ENCODE measurements at regions not wholly inside any gene's neighbourhood (a gene's known extent, or its start where the extent isn't known, plus 50 kb on each side); places are given as distances from the start of the nearest gene placed in this dataset.

DNA sequence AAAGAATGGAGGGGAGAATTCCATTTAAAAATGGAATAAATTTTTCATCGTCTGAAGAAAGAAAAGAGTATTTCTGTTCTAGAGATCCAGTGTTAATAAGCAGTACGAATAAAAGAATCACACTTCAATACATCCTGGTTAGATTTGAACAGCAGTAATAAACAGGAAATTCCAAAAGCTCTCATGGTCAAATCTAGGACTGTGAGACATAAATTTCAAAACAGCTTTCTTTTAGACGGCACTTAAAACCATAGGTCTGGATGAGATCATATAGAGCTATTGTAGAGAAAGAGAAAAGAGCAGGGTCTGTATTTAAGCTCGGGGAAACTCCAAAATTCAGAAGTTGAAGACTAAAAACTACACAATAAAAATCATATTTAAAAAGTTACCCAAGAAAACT, 1006.9 kb upstream of the CTNND2 start:
- Mint-ChIP-seq H3K4me3 (no peak overlapping the region), H3K4me1 (no peaks in the 10 kb centered on the region), H3K27ac (no peak overlapping the region), H3K27me3 (ENCODE audit: insufficient read depth, low read depth) (no peaks in the 10 kb centered on the region), H3K36me3 (no peaks in the 10 kb centered on the region), H3K9me3 (no peaks in the 10 kb centered on the region)
- Histone ChIP-seq H4K20me1 (ENCODE audit: low read depth) (no peaks in the 10 kb centered on the region), H3K9me3 (ENCODE audit: low read depth) (no peaks in the 10 kb centered on the region), H3K4me2 (no peak overlapping the region), H3K36me3 (no peaks in the 10 kb centered on the region), H3K27me3 (no peaks in the 10 kb centered on the region), H3K9ac (no peak overlapping the region), H3K79me2 (ENCODE audit: low read depth) (no peaks in the 10 kb centered on the region), H3F3A (ENCODE audit: low read depth) (no peaks in the 10 kb centered on the region), H3K4me3 (no peak overlapping the region), H3K27ac (no peak overlapping the region), H2AFZ (replicated peaks) (no peak overlapping the region), H3K4me1 (no peaks in the 10 kb centered on the region)
- TF ChIP-seq, protein P1, sequence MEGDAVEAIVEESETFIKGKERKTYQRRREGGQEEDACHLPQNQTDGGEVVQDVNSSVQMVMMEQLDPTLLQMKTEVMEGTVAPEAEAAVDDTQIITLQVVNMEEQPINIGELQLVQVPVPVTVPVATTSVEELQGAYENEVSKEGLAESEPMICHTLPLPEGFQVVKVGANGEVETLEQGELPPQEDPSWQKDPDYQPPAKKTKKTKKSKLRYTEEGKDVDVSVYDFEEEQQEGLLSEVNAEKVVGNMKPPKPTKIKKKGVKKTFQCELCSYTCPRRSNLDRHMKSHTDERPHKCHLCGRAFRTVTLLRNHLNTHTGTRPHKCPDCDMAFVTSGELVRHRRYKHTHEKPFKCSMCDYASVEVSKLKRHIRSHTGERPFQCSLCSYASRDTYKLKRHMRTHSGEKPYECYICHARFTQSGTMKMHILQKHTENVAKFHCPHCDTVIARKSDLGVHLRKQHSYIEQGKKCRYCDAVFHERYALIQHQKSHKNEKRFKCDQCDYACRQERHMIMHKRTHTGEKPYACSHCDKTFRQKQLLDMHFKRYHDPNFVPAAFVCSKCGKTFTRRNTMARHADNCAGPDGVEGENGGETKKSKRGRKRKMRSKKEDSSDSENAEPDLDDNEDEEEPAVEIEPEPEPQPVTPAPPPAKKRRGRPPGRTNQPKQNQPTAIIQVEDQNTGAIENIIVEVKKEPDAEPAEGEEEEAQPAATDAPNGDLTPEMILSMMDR (IDR thresholded peaks at IDR 0.05), result no peak
- TF ChIP-seq EZH2 (IDR thresholded peaks at IDR 0.05) (no peak), EZH2phosphoT487 (IDR thresholded peaks at IDR 0.05) (no peak)
- no peak for DNase-seq (ENCODE audit: low spot score)

DNA sequence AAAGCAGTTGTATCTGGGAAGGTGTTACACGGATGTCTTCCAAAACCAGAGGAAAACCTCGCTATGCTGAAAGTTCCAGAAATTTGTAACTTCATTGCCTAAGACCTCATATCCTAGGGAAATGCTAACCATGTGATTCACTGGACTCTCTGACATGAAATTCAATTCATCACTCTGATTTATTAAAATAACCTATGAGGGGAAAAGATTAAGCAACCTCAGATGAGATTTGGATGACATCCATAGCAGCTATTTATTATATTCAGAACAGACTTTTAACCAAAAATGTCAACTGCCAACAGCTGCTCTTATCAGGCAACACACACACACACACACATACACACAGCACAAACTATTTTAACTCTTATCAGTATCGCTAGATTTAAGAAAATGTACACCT, 1006.4 kb upstream of the CTNND2 start:
- H3K4me3 ChIP-seq, result no peak overlapping the region
- no peaks in the 10 kb centered on the region for H3K9me3 ChIP-seq (ENCODE audit: low read depth)
- H3K4me3 Mint-ChIP-seq, result no peak overlapping the region
- no peak overlapping the region for H3K4me2 ChIP-seq
- H3K9me3 Mint-ChIP-seq, result no peaks in the 10 kb centered on the region
- no peak overlapping the region for H2AFZ ChIP-seq (replicated peaks)
- no peaks in the 10 kb centered on the region for H3K4me1 Mint-ChIP-seq
- no peak for DNase-seq (ENCODE audit: low spot score)
- H3K36me3 Mint-ChIP-seq, result no peaks in the 10 kb centered on the region
- H3K79me2 ChIP-seq (ENCODE audit: low read depth), result no peaks in the 10 kb centered on the region
- no peak overlapping the region for H3K27ac Mint-ChIP-seq
- no peaks in the 10 kb centered on the region for H3K4me1 ChIP-seq
- H3K9ac ChIP-seq, result no peak overlapping the region
- no peaks in the 10 kb centered on the region for H3K36me3 ChIP-seq
- H3F3A ChIP-seq (ENCODE audit: low read depth), result no peaks in the 10 kb centered on the region
- H3K27ac ChIP-seq, result no peak overlapping the region
- TF ChIP-seq EZH2phosphoT487 (IDR thresholded peaks at IDR 0.05) (no peak), EZH2 (IDR thresholded peaks at IDR 0.05) (no peak)
- TF ChIP-seq, protein P1 (IDR thresholded peaks at IDR 0.05), result no peak
- H3K27me3 Mint-ChIP-seq (ENCODE audit: insufficient read depth, low read depth), result no peaks in the 10 kb centered on the region
- H4K20me1 ChIP-seq (ENCODE audit: low read depth), result no peaks in the 10 kb centered on the region
- H3K27me3 ChIP-seq, result no peaks in the 10 kb centered on the region

DNA sequence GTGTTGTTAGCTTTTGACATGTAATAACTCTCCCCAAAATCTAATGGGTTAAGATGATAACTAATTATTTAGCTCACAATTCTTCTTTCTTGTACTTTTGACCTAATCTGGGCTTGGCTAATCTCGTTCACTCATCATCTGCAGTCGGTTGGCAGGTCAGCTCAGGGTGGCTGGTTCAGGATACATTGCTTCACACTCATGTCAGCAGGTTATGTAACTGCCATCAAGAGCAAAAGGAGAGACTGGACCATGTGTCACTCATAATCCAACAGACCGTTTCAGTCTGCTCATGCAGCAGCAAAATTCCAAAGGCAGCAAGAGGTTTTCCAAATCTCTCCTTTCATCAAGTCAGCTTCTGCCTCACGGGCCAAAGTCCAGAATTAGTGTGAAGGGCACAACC, 998.4 kb upstream of the CTNND2 start:
- Histone ChIP-seq H3F3A (ENCODE audit: low read depth) (no peaks in the 10 kb centered on the region), H3K4me3 (no peak overlapping the region), H3K27ac (no peak overlapping the region), H3K36me3 (no peaks in the 10 kb centered on the region), H3K27me3 (no peaks in the 10 kb centered on the region), H4K20me1 (ENCODE audit: low read depth) (no peaks in the 10 kb centered on the region), H3K9ac (no peak overlapping the region), H3K79me2 (ENCODE audit: low read depth) (no peaks in the 10 kb centered on the region), H3K9me3 (ENCODE audit: low read depth) (no peaks in the 10 kb centered on the region), H3K4me1 (no peaks in the 10 kb centered on the region), H2AFZ (replicated peaks) (no peak overlapping the region), H3K4me2 (no peak overlapping the region)
- Mint-ChIP-seq H3K4me3 (no peak overlapping the region), H3K9me3 (no peaks in the 10 kb centered on the region), H3K27ac (no peak overlapping the region), H3K36me3 (no peaks in the 10 kb centered on the region), H3K27me3 (ENCODE audit: insufficient read depth, low read depth) (no peaks in the 10 kb centered on the region), H3K4me1 (no peaks in the 10 kb centered on the region)
- TF ChIP-seq EZH2 (IDR thresholded peaks at IDR 0.05) (no peak), EZH2phosphoT487 (IDR thresholded peaks at IDR 0.05) (no peak)
- TF ChIP-seq, protein P1 (IDR thresholded peaks at IDR 0.05), result no peak
- DNase-seq (ENCODE audit: low spot score), result no peak

DNA sequence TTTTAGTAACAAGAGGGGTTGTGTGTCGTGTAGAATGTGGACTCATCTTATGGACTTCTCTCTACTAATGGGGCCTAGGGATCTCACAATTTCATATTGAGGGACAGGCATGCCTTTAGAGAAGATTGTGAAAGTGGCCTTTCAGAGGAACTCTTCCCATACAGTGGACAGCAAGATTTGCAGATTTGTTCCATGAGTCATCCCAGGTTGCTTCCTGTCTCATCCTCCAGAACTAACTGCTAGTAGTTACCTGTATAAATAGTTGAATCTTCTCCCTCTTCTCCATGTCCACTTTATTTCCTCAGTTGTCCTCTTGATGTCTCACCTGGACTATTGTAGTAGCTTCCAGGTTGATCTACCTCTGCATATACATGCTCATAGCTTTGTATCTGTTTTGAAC, 997.5 kb upstream of the CTNND2 start:
- Histone ChIP-seq H3K27me3 (no peaks in the 10 kb centered on the region), H4K20me1 (ENCODE audit: low read depth) (no peaks in the 10 kb centered on the region), H2AFZ (replicated peaks) (no peak overlapping the region), H3K4me3 (no peak overlapping the region), H3K4me2 (no peak overlapping the region), H3K79me2 (ENCODE audit: low read depth) (no peaks in the 10 kb centered on the region), H3K9me3 (ENCODE audit: low read depth) (no peaks in the 10 kb centered on the region), H3K4me1 (no peaks in the 10 kb centered on the region), H3F3A (ENCODE audit: low read depth) (no peaks in the 10 kb centered on the region), H3K36me3 (no peaks in the 10 kb centered on the region), H3K27ac (no peak overlapping the region), H3K9ac (no peak overlapping the region)
- no peak overlapping the region for H3K4me3 Mint-ChIP-seq
- H3K36me3 Mint-ChIP-seq, result no peaks in the 10 kb centered on the region
- H3K27ac Mint-ChIP-seq, result no peak overlapping the region
- no peaks in the 10 kb centered on the region for H3K9me3 Mint-ChIP-seq
- no peaks in the 10 kb centered on the region for H3K27me3 Mint-ChIP-seq (ENCODE audit: insufficient read depth, low read depth)
- no peak for TF ChIP-seq EZH2phosphoT487 (IDR thresholded peaks at IDR 0.05)
- TF ChIP-seq EZH2 (IDR thresholded peaks at IDR 0.05), result no peak
- TF ChIP-seq, protein P1 (IDR thresholded peaks at IDR 0.05), result no peak
- no peak for DNase-seq (ENCODE audit: low spot score)
- no peaks in the 10 kb centered on the region for H3K4me1 Mint-ChIP-seq
